Osteoblast (primary cell): ENCODE measurements at regions not wholly inside any gene's neighbourhood (a gene's known extent, or its start where the extent isn't known, plus 50 kb on each side); places are given as distances from the start of the nearest gene placed in this dataset.

Experiments
- DNase-seq: peaks from one replicate; pipeline ENCODE4 v3.0.0; 2011; ENCODE audit warnings: low spot score, mixed read lengths; ENCODE audit not compliant: insufficient read length; ENCODE audit errors: missing footprints
- H2AFZ ChIP-seq: 2 replicates; pipeline ENCODE4 v1.6.0; 2011; ENCODE audit warnings: mild to moderate bottlenecking, low read length
- H3K27ac ChIP-seq: 2 replicates; pipeline ENCODE4 v1.5.1; 2011; ENCODE audit warnings: mild to moderate bottlenecking, low read depth, low read length, moderate library complexity
- H3K27me3 ChIP-seq: 2 replicates; pipeline ENCODE4 v1.6.0; 2012; ENCODE audit warnings: mild to moderate bottlenecking, control low read depth, inconsistent platforms, low read length, moderate library complexity; ENCODE audit not compliant: insufficient read depth
- H3K36me3 ChIP-seq: 2 replicates; pipeline ENCODE4 v1.5.1; 2011; ENCODE audit warnings: mild to moderate bottlenecking, low read length, control low read depth, moderate library complexity; ENCODE audit not compliant: insufficient read depth
- H3K4me1 ChIP-seq: 2 replicates; pipeline ENCODE4 v1.5.1; 2011; ENCODE audit warnings: mild to moderate bottlenecking, low read length, control low read depth, moderate library complexity; ENCODE audit not compliant: insufficient read depth
- H3K4me2 ChIP-seq: 2 replicates; pipeline ENCODE4 v1.6.0; 2011; ENCODE audit warnings: mild to moderate bottlenecking, low read length; ENCODE audit not compliant: insufficient read depth
- H3K4me3 ChIP-seq: fragments of 200-600 bp; sonication (generic); 3 replicates; pipeline ENCODE4 v1.5.1; 2012; ENCODE audit warnings: mild to moderate bottlenecking, low read length, inconsistent platforms; ENCODE audit not compliant: insufficient read depth
- H3K79me2 ChIP-seq: 2 replicates; pipeline ENCODE4 v1.6.0; 2012; ENCODE audit warnings: mild to moderate bottlenecking, low read length, control low read depth, inconsistent platforms; ENCODE audit not compliant: insufficient read depth
- H3K9me3 ChIP-seq: 2 replicates; pipeline ENCODE4 v1.5.1; 2011; ENCODE audit warnings: low read depth, low read length, control low read depth
- H4K20me1 ChIP-seq: 2 replicates; pipeline ENCODE4 v1.6.0; 2012; ENCODE audit warnings: mild to moderate bottlenecking, low read length, control low read depth; ENCODE audit not compliant: insufficient read depth
- CTCF ChIP-seq: IDR thresholded peaks from 2 replicates; pipeline ENCODE4 v1.5.1; 2011; ENCODE audit warnings: mild to moderate bottlenecking, low read depth, low read length, moderate library complexity; ENCODE audit errors: extremely low read depth

GRCh38 chr3:88209356-88209755 is 59.6 kb downstream of the C3orf38 start:
- Histone ChIP-seq H3K4me3 (no peak overlapping the region), H3K4me2 (no peak overlapping the region), H3K27me3 (no peaks in the 10 kb centered on the region), H2AFZ (no peak overlapping the region), H4K20me1 (no peaks in the 10 kb centered on the region), H3K4me1 (no peaks in the 10 kb centered on the region), H3K9me3 (no peaks in the 10 kb centered on the region), H3K79me2 (no peaks in the 10 kb centered on the region), H3K36me3 (no peaks in the 10 kb centered on the region), H3K27ac (no peak overlapping the region)
- TF ChIP-seq CTCF, result no peak
- no peak for DNase-seq

GRCh38 chr3:88211096-88211890 is 61.5 kb downstream of the C3orf38 start:
- no peaks in the 10 kb centered on the region for H3K9me3 ChIP-seq
- no peaks in the 10 kb centered on the region for H3K4me1 ChIP-seq
- no peak for TF ChIP-seq CTCF
- H3K27ac ChIP-seq, result no peak overlapping the region
- no peaks in the 10 kb centered on the region for H4K20me1 ChIP-seq
- no peaks in the 10 kb centered on the region for H3K36me3 ChIP-seq
- DNase-seq, result no peak
- no peak overlapping the region for H3K4me3 ChIP-seq
- no peak overlapping the region for H3K4me2 ChIP-seq
- no peak overlapping the region for H2AFZ ChIP-seq
- H3K27me3 ChIP-seq, result no peaks in the 10 kb centered on the region
- no peaks in the 10 kb centered on the region for H3K79me2 ChIP-seq

GRCh38 chr3:88219138-88219792 is 69.5 kb downstream of the C3orf38 start:
- no peaks in the 10 kb centered on the region for H3K27me3 ChIP-seq
- no peaks in the 10 kb centered on the region for H3K4me1 ChIP-seq
- H3K4me3 ChIP-seq, result no peak overlapping the region
- no peak overlapping the region for H2AFZ ChIP-seq
- DNase-seq, result peak; percentile 91
- H4K20me1 ChIP-seq, result no peaks in the 10 kb centered on the region
- H3K27ac ChIP-seq, result no peak overlapping the region
- H3K36me3 ChIP-seq, result no peaks in the 10 kb centered on the region
- no peaks in the 10 kb centered on the region for H3K79me2 ChIP-seq
- TF ChIP-seq CTCF, result peak; percentile 76
- no peak overlapping the region for H3K4me2 ChIP-seq
- H3K9me3 ChIP-seq, result no peaks in the 10 kb centered on the region

GRCh38 chr3:88220126-88220525 is 70.4 kb downstream of the C3orf38 start:
- TF ChIP-seq CTCF, result no peak
- Histone ChIP-seq H4K20me1 (no peaks in the 10 kb centered on the region), H3K9me3 (no peaks in the 10 kb centered on the region), H3K79me2 (no peaks in the 10 kb centered on the region), H3K4me1 (no peaks in the 10 kb centered on the region), H3K36me3 (no peaks in the 10 kb centered on the region), H3K27me3 (no peaks in the 10 kb centered on the region), H3K27ac (no peak overlapping the region), H2AFZ (no peak overlapping the region), H3K4me2 (no peak overlapping the region), H3K4me3 (no peak overlapping the region)
- no peak for DNase-seq
